Skeletal muscle cell (primary cell): ENCODE measurements at regions not wholly inside any gene's neighbourhood (a gene's known extent, or its start where the extent isn't known, plus 50 kb on each side); places are given as distances from the start of the nearest gene placed in this dataset.
"Not testable (repeated sequence)": the region's sequence is repeated elsewhere in the genome, so short reads cannot be mapped to it uniquely, and the experiment has no call there.

ENCODE experiments used
- DNase-seq: peaks from one replicate; pipeline ENCODE4 v3.0.0-alpha.2; 2010; ENCODE audit warnings: low read depth
- H3K4me3 ChIP-seq: 2 replicates; pipeline ENCODE4 v1.5.1; 2011; ENCODE audit warnings: low read depth, mild to moderate bottlenecking, control low read depth, low read length, moderate library complexity

DNA sequence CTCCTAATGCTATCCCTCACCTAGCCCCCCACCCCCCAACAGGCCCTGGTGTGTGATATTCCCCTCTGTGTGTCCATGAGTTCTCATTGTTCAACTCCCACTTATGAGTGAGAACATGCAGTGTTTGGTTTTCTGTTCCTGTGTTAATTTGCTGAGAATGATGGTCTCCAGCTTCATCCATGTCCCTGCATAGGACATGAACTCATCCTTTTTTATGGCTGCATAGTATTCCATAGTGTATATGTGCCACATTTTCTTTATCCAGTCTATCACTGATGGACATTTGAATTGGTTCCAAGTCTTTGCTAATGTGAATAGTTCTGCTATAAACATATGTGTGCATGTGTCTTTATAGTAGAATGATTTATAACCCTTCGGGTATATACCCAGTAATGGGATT is 57.2 kb upstream of the ME3 start:
- not testable (repeated sequence) for DNase-seq, H3K4me3 ChIP-seq

DNA sequence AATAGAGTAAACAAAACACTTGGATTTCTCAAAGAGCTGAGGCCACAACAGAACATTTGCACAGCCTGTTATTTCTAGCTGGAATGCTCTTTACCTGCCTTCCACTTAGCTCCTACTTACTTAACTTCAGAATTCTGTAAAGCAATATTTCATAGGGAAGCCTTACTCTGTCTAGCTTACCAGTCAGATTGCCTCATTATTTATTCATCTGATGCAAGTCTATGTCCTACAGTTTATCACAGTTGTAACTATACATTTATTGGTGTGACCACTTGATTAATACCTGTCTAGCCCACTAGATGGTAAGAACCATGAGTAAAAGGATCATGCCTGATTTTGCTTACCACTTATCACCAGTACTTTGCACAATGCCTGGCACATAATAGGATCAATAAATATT is 56.1 kb upstream of the ME3 start:
- DNase-seq = no peak

DNA sequence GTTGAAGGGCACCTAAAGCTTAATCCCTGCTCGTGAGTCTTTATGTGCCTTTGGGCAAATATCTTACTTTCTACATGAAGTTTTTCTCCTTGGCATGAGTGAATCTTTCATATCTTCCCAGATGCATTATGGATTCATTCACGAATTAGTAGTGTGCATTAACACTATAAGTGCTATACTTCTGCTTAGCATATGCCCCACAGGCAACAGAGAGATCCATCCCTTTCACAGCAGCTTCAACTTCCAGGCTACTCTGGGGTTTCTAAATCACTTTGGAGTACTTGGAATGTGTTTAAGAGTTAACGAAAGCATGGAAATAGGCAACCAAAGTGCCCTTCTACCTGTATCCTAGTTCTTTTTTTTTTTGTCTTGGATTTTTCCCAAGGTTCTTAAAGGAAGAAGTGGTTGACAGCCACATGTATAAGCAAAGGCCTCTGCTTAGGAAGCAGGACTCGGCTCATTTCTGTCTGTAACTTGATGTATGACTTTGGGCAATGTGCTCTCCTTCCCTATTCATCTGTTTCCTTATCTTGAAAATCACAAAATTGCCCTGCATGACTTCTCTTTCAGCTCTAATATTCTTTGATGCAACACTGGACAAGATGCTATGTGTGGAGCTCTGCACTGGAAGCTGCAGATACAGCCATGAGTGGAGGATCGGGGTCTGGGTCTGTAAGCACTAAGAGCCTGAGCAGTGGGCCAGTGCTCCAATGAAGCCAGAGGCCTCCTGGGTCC is 54.5 kb upstream of the ME3 start:
- no peak overlapping the region for H3K4me3 ChIP-seq
- no peak for DNase-seq

More for the DNA sequence above, 56.1 kb upstream of the ME3 start:
- no peak overlapping the region for H3K4me3 ChIP-seq

DNA sequence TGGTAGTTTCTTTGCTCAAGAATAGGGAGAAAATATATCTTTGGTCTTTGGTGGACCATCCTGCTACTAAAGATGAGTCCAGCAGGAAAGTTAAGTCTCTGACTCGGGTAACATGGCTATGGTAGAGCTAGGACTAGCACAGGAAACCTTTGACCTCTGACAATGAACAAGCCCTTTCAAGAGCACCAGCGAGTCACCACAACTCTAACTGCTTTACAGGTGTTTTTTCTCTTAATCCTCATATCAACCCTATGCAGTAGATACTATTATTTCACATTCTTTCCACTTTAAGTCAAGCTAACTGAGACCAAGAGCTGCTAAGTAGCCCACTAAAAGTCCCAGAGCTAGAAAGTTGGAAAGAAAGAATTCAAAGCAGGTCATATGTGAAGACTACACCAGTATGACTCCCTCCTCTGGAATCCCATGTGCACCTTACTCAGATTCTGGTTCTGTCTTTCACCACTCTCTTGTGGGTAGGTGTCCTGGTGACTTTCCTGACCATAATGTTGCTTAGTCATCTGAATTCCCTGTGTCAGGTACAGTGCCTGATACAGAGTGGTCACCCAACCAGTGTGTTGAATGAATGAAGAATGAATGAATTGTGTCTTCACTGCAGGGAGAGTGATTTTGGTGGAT is 53.8 kb upstream of the ME3 start:
- no peak overlapping the region for H3K4me3 ChIP-seq
- no peak for DNase-seq

DNA sequence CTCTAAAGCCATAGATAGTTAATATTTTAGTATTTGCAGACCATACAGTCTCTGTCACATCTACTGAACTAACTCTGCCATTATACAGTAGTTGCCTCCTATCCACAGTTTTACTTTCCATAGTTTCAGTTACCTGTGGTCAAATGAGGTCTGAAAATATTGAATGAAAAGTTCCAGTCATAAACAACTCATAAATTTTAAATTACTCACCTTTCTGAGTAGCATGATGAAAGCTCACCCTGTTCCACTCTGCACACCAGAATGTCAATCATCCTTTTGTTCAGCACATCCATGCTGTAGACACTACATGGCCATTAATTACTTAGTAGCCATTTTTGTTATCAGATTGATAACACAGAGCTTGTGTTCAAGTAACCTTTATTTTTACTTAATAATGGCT is 51.7 kb upstream of the ME3 start:
- no peak for DNase-seq
- H3K4me3 ChIP-seq = no peak overlapping the region

DNA sequence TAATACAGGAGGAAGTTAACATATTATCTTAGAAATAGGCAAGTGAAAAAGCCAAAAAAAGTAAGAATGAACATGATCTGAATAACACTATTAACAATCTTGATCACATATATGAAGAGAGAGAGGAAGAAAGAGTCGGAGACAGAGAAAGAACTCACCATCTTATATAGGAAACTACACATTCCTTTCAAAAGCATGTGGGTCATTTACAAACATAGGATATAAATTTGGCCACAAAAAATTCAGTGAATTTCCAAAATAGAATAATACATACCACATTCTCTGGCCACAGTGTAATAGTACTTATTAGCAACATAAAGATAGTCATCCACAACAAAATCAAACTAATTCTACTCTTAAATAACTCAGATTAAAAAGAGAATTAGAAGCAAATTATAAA is 50.9 kb upstream of the ME3 start:
- no peak for DNase-seq
- no peak overlapping the region for H3K4me3 ChIP-seq

DNA sequence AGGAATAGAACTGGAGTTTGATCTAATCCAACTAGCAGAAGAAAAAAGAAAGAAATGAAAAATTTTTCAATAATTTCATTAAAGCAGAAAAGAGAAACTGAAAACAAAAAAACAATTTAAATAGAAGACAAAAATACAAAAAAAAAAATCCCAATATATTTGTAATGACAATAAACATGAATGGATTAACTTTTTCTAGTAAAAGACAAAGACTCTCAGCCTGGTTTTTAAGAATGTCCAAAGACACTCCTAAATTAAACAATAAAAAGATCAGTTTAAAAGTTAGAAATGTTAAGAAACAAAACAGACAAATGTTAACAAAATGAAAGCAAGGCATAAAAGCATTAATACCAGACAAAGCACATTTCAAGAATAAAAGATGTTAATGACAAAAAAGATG is 50.3 kb upstream of the ME3 start:
- DNase-seq = no peak
- H3K4me3 ChIP-seq = no peak overlapping the region
